ENCODE measurements at regions not wholly inside any gene's neighbourhood (a gene's known extent, or its start where the extent isn't known, plus 50 kb on each side); places are given as distances from the start of the nearest gene placed in this dataset.

DNA sequence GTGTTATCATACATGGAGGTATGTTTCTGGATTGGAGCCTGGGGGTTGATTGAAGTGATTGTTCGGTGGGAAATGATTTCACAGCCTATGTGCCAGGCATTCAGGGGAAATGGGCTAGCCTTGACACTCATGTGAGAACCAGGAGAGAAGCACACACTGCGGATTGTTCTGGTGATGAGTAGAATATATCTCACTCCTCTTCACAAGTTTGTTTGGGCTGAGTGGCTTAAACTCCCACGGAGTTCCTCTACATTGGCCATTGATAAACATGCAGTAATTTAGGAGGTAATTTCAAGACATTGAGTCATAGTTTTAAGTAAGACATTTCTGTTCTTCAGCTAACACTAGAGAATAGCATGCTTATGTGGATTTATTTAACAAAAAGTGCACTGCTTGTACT is 498.9 kb upstream of the NETO1 start:
- DNase-seq = no peak
- Mint-ChIP-seq H3K27me3 (ENCODE audit: insufficient read depth) (no peaks in the 10 kb centered on the region), H3K27ac (no peak overlapping the region), H3K4me1 (no peaks in the 10 kb centered on the region), H3K9me3 (peaks cover 22% of the 10 kb centered on the region), H3K4me3 (no peak overlapping the region), H3K36me3 (ENCODE audit: low read depth) (peaks cover 57% of the 10 kb centered on the region)
- TF ChIP-seq CTCF (conservative IDR thresholded peaks at IDR 0.05) = no peak
- Histone ChIP-seq H3K4me3 (ENCODE audit: low read length) (no peak overlapping the region), H3K9ac (ENCODE audit: extremely low read depth, low read length, poor library complexity, severe bottlenecking) (no peak overlapping the region), H3K36me3 (ENCODE audit: control insufficient read depth, insufficient read depth, low read length) (no peaks in the 10 kb centered on the region), H3K27me3 (ENCODE audit: control insufficient read depth, insufficient read depth, low read length, poor library complexity, severe bottlenecking) (no peaks in the 10 kb centered on the region), H3K9me3 (ENCODE audit: control insufficient read depth, low read length) (no peaks in the 10 kb centered on the region), H3K4me1 (ENCODE audit: control insufficient read depth, insufficient read depth, low read length) (no peaks in the 10 kb centered on the region), H3K27ac (ENCODE audit: low read depth, low read length) (no peak overlapping the region)
- WGBS, 2 experiments (ENCODE audit: insufficient coverage in 1 of 2, insufficient read length in 1 of 2) = 92 to 100% methylated on average over 2 to 3 of the region's 3 CpGs

GRCh38 chr18:73365018-73365417 is 497.2 kb upstream of the NETO1 start:
- 88% methylated on average over 3 to 4 of the region's 4 CpGs for WGBS, 2 experiments (ENCODE audit: insufficient coverage in 1 of 2, insufficient read length in 1 of 2)
- H3K36me3 Mint-ChIP-seq (ENCODE audit: low read depth) = peaks cover 55% of the 10 kb centered on the region
- H3K27ac ChIP-seq (ENCODE audit: low read depth, low read length) = no peak overlapping the region

DNA sequence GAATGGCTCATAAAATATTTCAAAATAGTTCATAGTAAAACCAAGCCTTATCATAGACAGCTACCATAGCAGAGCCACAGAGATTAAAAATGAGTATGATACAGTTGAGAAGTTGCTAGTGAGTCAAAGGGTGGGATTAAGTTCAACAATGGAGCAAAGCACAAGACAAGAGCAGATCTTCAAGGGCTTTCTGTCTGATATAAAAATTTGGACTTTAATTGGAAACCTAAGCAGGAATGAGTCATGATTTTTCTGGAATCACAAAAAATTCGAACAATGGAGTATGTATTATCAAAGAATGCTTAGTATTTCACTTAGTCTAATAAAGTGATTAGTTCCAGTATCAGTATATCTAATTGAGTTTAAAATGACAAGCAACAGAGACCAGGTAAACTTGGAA is 487.3 kb upstream of the NETO1 start:
- H3K27me3 Mint-ChIP-seq (ENCODE audit: insufficient read depth) = no peaks in the 10 kb centered on the region
- no peak overlapping the region for H3K4me3 ChIP-seq (ENCODE audit: low read length)
- no peak overlapping the region for H3K27ac Mint-ChIP-seq
- H3K27ac ChIP-seq (ENCODE audit: low read depth, low read length) = no peak overlapping the region
- 92% methylated on average over 1 of the region's 1 CpG; no CpG with 5 or more reads in 1 of the 2 experiments for WGBS, 2 experiments (ENCODE audit: insufficient coverage in 1 of 2, insufficient read length in 1 of 2)
- H3K4me1 Mint-ChIP-seq = peaks cover 3% of the 10 kb centered on the region
- DNase-seq = no peak
- no peaks in the 10 kb centered on the region for H3K4me1 ChIP-seq (ENCODE audit: control insufficient read depth, insufficient read depth, low read length)
- no peak overlapping the region for H3K4me3 Mint-ChIP-seq
- no peaks in the 10 kb centered on the region for H3K9me3 ChIP-seq (ENCODE audit: control insufficient read depth, low read length)
- no peaks in the 10 kb centered on the region for H3K27me3 ChIP-seq (ENCODE audit: control insufficient read depth, insufficient read depth, low read length, poor library complexity, severe bottlenecking)
- H3K36me3 ChIP-seq (ENCODE audit: control insufficient read depth, insufficient read depth, low read length) = no peaks in the 10 kb centered on the region
- H3K9me3 Mint-ChIP-seq = no peaks in the 10 kb centered on the region
- no peak overlapping the region for H3K9ac ChIP-seq (ENCODE audit: extremely low read depth, low read length, poor library complexity, severe bottlenecking)
- TF ChIP-seq CTCF (conservative IDR thresholded peaks at IDR 0.05) = no peak
- H3K36me3 Mint-ChIP-seq (ENCODE audit: low read depth) = peaks cover 27% of the 10 kb centered on the region

More at GRCh38 chr18:73365018-73365417, 497.2 kb upstream of the NETO1 start:
- Mint-ChIP-seq H3K9me3 (peaks cover 10% of the 10 kb centered on the region), H3K27me3 (ENCODE audit: insufficient read depth) (no peaks in the 10 kb centered on the region), H3K4me3 (no peak overlapping the region), H3K4me1 (no peaks in the 10 kb centered on the region), H3K27ac (no peak overlapping the region)
- H3K9ac ChIP-seq (ENCODE audit: extremely low read depth, low read length, poor library complexity, severe bottlenecking) = no peak overlapping the region
- H3K4me3 ChIP-seq (ENCODE audit: low read length) = no peak overlapping the region
- no peaks in the 10 kb centered on the region for H3K36me3 ChIP-seq (ENCODE audit: control insufficient read depth, insufficient read depth, low read length)
- H3K9me3 ChIP-seq (ENCODE audit: control insufficient read depth, low read length) = no peaks in the 10 kb centered on the region
- H3K27me3 ChIP-seq (ENCODE audit: control insufficient read depth, insufficient read depth, low read length, poor library complexity, severe bottlenecking) = no peaks in the 10 kb centered on the region
- no peak for TF ChIP-seq CTCF (conservative IDR thresholded peaks at IDR 0.05)
- no peaks in the 10 kb centered on the region for H3K4me1 ChIP-seq (ENCODE audit: control insufficient read depth, insufficient read depth, low read length)
- DNase-seq = no peak
